ENCODE measurements at regions not wholly inside any gene's neighbourhood (a gene's known extent, or its start where the extent isn't known, plus 50 kb on each side); places are given as distances from the start of the nearest gene placed in this dataset.

DNA sequence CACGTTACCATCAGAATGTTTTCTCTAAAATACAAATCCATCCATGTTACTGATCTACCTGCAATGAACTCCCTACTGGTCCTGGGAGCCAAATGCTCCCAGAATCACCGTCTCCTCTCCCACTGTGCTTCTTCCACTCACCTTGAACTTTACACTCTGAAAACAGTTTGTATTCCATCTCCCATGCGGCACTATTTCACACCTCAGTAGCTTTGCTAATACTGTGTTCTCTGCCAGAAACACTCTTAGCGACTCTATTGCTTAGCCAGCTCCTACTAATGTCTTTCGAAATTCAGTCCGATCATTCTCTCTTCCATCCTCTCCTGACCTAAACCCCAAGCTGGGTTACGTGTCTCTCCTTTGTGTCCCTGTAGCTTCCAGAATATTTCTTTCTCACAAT is 284.4 kb upstream of the DUSP10 start:
- intact Hi-C loops (cut with micrococcal nuclease) = no loop called here
- no peak overlapping the region for H3K4me3 Mint-ChIP-seq
- no peaks in the 10 kb centered on the region for H3K9me3 Mint-ChIP-seq
- no peak overlapping the region for H3K27ac Mint-ChIP-seq
- no peak for DNase-seq
- no peaks in the 10 kb centered on the region for H3K4me1 Mint-ChIP-seq (ENCODE audit: low read depth)
- no peaks in the 10 kb centered on the region for H3K36me3 Mint-ChIP-seq (ENCODE audit: low read depth)
- CTCF ChIA-PET = interaction anchor here (1.2 to 1.5 kb wide), 2 partner anchors 22 to 456 kb away, joined by 3 read pairs; no protein-coding TSS in a partner anchor
- H3K27me3 Mint-ChIP-seq (ENCODE audit: low read depth) = peaks cover 5% of the 10 kb centered on the region

- CTCF ChIA-PET = no interaction called here
- Mint-ChIP-seq H3K27me3 (ENCODE audit: low read depth) (peaks cover 5% of the 10 kb centered on the region), H3K9me3 (no peaks in the 10 kb centered on the region), H3K36me3 (ENCODE audit: low read depth) (no peaks in the 10 kb centered on the region), H3K4me3 (no peak overlapping the region), H3K27ac (no peak overlapping the region), H3K4me1 (ENCODE audit: low read depth) (no peaks in the 10 kb centered on the region)
- DNase-seq = no peak
- intact Hi-C loops (cut with micrococcal nuclease) = no loop called here
These were observed 281.1 kb upstream of the DUSP10 start for GRCh38 chr1:222023025-222023424.

GRCh38 chr1:222021129-222021528 is 279.2 kb upstream of the DUSP10 start:
- Mint-ChIP-seq H3K4me3 (no peak overlapping the region), H3K4me1 (ENCODE audit: low read depth) (no peaks in the 10 kb centered on the region), H3K9me3 (no peaks in the 10 kb centered on the region), H3K27ac (no peak overlapping the region), H3K27me3 (ENCODE audit: low read depth) (peaks cover 4% of the 10 kb centered on the region), H3K36me3 (ENCODE audit: low read depth) (no peaks in the 10 kb centered on the region)
- DNase-seq = no peak
- CTCF ChIA-PET = interaction anchor here (0.6 kb wide), 1 partner anchor 30 kb away, joined by 3 read pairs; no protein-coding TSS in a partner anchor
- intact Hi-C loops (cut with micrococcal nuclease) = no loop called here

- Mint-ChIP-seq H3K27me3 (ENCODE audit: low read depth) (peaks cover 3% of the 10 kb centered on the region), H3K36me3 (ENCODE audit: low read depth) (no peaks in the 10 kb centered on the region), H3K4me3 (no peak overlapping the region), H3K4me1 (ENCODE audit: low read depth) (no peaks in the 10 kb centered on the region), H3K27ac (no peak overlapping the region), H3K9me3 (no peaks in the 10 kb centered on the region)
- no peak for DNase-seq
- intact Hi-C loops (cut with micrococcal nuclease) = no loop called here
- CTCF ChIA-PET = no interaction called here
These were observed 278.7 kb upstream of the DUSP10 start for GRCh38 chr1:222020553-222020952.

DNA sequence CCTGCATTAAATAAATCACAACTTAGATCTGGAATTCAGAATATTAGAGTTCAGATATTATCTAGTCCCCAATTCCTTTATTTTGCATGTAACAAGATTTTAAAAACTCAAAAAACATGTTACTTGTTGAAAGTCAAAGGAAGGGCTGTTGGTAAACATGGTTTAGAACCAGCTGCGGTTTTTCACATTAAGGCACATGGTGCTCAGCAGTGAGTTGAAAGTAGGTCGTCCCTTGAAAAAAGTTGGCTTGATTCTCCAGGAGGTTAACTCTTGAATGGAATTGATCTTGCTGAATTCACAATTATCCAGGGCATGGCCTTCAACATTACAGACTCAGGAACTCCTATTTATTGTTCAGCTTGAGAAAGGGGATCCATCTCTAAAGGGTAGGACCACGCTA is 277.1 kb upstream of the DUSP10 start:
- Mint-ChIP-seq H3K4me3 (no peak overlapping the region), H3K4me1 (ENCODE audit: low read depth) (no peaks in the 10 kb centered on the region), H3K27ac (no peak overlapping the region), H3K36me3 (ENCODE audit: low read depth) (no peaks in the 10 kb centered on the region), H3K27me3 (ENCODE audit: low read depth) (peaks cover 3% of the 10 kb centered on the region), H3K9me3 (no peaks in the 10 kb centered on the region)
- CTCF ChIA-PET = no interaction called here
- DNase-seq = no peak
- intact Hi-C loops (cut with micrococcal nuclease) = no loop called here

DNA sequence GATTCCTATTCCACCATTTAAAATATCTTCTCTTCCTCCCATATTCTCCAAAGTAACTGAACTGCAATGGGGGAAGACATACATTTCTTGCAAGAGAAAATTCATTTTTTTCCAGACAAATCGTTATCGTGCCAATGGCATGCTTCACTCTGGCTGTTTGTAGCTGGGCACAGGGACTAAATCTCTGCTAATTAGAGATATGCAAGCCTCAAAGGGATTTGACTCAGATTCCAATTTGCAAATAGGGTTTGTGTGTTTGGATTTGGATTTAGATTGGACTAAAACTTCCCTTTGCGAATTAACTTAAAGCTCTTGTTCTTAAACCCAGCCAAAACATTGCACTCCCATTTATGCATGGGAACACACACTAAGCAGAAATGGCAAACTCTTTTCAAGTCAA is 276.2 kb upstream of the DUSP10 start:
- no peak for DNase-seq
- H3K4me1 Mint-ChIP-seq (ENCODE audit: low read depth) = no peaks in the 10 kb centered on the region
- H3K27me3 Mint-ChIP-seq (ENCODE audit: low read depth) = peaks cover 3% of the 10 kb centered on the region
- CTCF ChIA-PET = no interaction called here
- no peak overlapping the region for H3K27ac Mint-ChIP-seq
- intact Hi-C loops (cut with micrococcal nuclease) = no loop called here
- H3K4me3 Mint-ChIP-seq = no peak overlapping the region
- H3K9me3 Mint-ChIP-seq = no peaks in the 10 kb centered on the region
- no peaks in the 10 kb centered on the region for H3K36me3 Mint-ChIP-seq (ENCODE audit: low read depth)

GRCh38 chr1:222015686-222016085 is 273.8 kb upstream of the DUSP10 start:
- no peak for DNase-seq
- H3K36me3 Mint-ChIP-seq (ENCODE audit: low read depth) = no peaks in the 10 kb centered on the region
- H3K4me3 Mint-ChIP-seq = no peak overlapping the region
- H3K27me3 Mint-ChIP-seq (ENCODE audit: low read depth) = peaks cover 3% of the 10 kb centered on the region
- H3K9me3 Mint-ChIP-seq = no peaks in the 10 kb centered on the region
- no peak overlapping the region for H3K27ac Mint-ChIP-seq
- H3K4me1 Mint-ChIP-seq (ENCODE audit: low read depth) = no peaks in the 10 kb centered on the region
- CTCF ChIA-PET = interaction anchor here (1.9 kb wide), 1 partner anchor 439 kb away, joined by 4 read pairs; no protein-coding TSS in a partner anchor
- intact Hi-C loops (cut with micrococcal nuclease) = no loop called here

DNA sequence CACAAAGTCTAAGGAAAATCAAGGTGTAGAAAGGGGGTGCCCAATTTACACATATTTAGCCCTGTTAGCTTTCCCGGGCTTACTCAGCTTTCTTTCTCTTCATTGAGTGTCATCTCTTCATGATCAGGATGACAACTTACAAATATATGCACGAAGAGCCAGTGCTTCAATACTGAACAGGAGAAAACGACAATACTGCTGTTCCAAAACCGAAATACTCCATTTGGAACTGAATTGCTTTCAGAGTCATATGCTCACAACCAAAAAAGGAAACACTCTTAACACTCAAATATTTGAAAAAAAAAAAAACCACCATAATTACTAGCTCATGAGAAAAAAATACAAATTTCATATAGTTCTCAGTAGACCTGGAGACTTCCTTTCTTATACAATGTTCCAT is 272.1 kb upstream of the DUSP10 start:
- Mint-ChIP-seq H3K27ac (no peak overlapping the region), H3K4me1 (ENCODE audit: low read depth) (no peaks in the 10 kb centered on the region), H3K4me3 (no peak overlapping the region), H3K9me3 (no peaks in the 10 kb centered on the region), H3K36me3 (ENCODE audit: low read depth) (no peaks in the 10 kb centered on the region), H3K27me3 (ENCODE audit: low read depth) (peaks cover 3% of the 10 kb centered on the region)
- no peak for DNase-seq
- CTCF ChIA-PET = no interaction called here
- intact Hi-C loops (cut with micrococcal nuclease) = no loop called here

GRCh38 chr1:222012816-222013215 is 270.9 kb upstream of the DUSP10 start:
- H3K27ac Mint-ChIP-seq = no peak overlapping the region
- no peaks in the 10 kb centered on the region for H3K36me3 Mint-ChIP-seq (ENCODE audit: low read depth)
- intact Hi-C loops (cut with micrococcal nuclease) = no loop called here

GRCh38 chr1:222010306-222010705 is 268.4 kb upstream of the DUSP10 start:
- Mint-ChIP-seq H3K4me3 (no peak overlapping the region), H3K9me3 (no peaks in the 10 kb centered on the region), H3K27me3 (ENCODE audit: low read depth) (no peaks in the 10 kb centered on the region), H3K4me1 (ENCODE audit: low read depth) (no peaks in the 10 kb centered on the region), H3K36me3 (ENCODE audit: low read depth) (no peaks in the 10 kb centered on the region), H3K27ac (no peak overlapping the region)
- CTCF ChIA-PET = interaction anchor here (0.6 to 1.1 kb wide), 7 partner anchors 18 to 467 kb away, joined by 3 to 5 read pairs (median 4); no protein-coding TSS in a partner anchor
- intact Hi-C loops (cut with micrococcal nuclease) = no loop called here
- DNase-seq = no peak

More at GRCh38 chr1:222012816-222013215, 270.9 kb upstream of the DUSP10 start:
- Mint-ChIP-seq H3K9me3 (no peaks in the 10 kb centered on the region), H3K4me3 (no peak overlapping the region), H3K27me3 (ENCODE audit: low read depth) (peaks cover 3% of the 10 kb centered on the region), H3K4me1 (ENCODE audit: low read depth) (no peaks in the 10 kb centered on the region)
- CTCF ChIA-PET = no interaction called here
- no peak for DNase-seq

GRCh38 chr1:222009105-222009730 is 267.3 kb upstream of the DUSP10 start:
- Mint-ChIP-seq H3K4me1 (ENCODE audit: low read depth) (no peaks in the 10 kb centered on the region), H3K36me3 (ENCODE audit: low read depth) (no peaks in the 10 kb centered on the region), H3K27me3 (ENCODE audit: low read depth) (no peaks in the 10 kb centered on the region), H3K9me3 (no peaks in the 10 kb centered on the region), H3K27ac (no peak overlapping the region), H3K4me3 (no peak overlapping the region)
- CTCF ChIA-PET = interaction anchor here (0.6 to 1.5 kb wide), 11 partner anchors 15 to 532 kb away, joined by 3 to 5 read pairs (median 3); no protein-coding TSS in a partner anchor
- peak; percentile 47 for DNase-seq
- intact Hi-C loops (cut with micrococcal nuclease) = loop anchor here (1.0 to 5.0 kb wide), 6 partner anchors 132 to 530 kb away; partner anchors contain the start of gene DUSP10

DNA sequence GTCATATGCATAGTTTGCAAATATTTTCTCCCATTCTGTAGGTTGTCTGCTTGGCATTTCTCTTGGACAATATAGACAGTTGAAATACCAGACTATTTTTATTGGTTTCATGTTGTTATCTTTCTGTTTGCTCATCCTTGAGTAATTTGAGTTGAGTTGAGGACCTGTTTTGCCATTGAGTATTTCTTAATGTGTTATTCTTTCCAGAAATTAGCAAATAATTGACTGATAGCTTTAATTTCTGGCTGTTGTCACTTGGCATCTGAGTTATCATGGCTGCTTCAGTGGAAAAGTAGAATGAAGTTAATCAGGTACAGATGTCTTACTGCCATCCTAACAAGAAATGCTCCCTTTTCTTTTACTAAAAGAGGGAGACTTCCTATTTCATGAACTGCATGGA is 264.8 kb upstream of the DUSP10 start:
- CTCF ChIA-PET = no interaction called here
- Mint-ChIP-seq H3K36me3 (ENCODE audit: low read depth) (no peaks in the 10 kb centered on the region), H3K4me3 (no peak overlapping the region), H3K4me1 (ENCODE audit: low read depth) (no peaks in the 10 kb centered on the region), H3K27ac (no peak overlapping the region), H3K27me3 (ENCODE audit: low read depth) (no peaks in the 10 kb centered on the region), H3K9me3 (no peaks in the 10 kb centered on the region)
- intact Hi-C loops (cut with micrococcal nuclease) = loop anchor here (5.0 kb wide), 2 partner anchors 129 to 149 kb away; no protein-coding TSS in a partner anchor
- DNase-seq = no peak

- intact Hi-C loops (cut with micrococcal nuclease) = loop anchor here (5.0 kb wide), 2 partner anchors 127 to 147 kb away; no protein-coding TSS in a partner anchor
- DNase-seq = no peak
- Mint-ChIP-seq H3K4me1 (ENCODE audit: low read depth) (no peaks in the 10 kb centered on the region), H3K9me3 (no peaks in the 10 kb centered on the region), H3K36me3 (ENCODE audit: low read depth) (no peaks in the 10 kb centered on the region), H3K4me3 (no peak overlapping the region), H3K27ac (no peak overlapping the region), H3K27me3 (ENCODE audit: low read depth) (no peaks in the 10 kb centered on the region)
- CTCF ChIA-PET = no interaction called here
These were observed 262.9 kb upstream of the DUSP10 start for GRCh38 chr1:222004784-222005183.
